ENCODE measurements at regions not wholly inside any gene's neighbourhood (a gene's known extent, or its start where the extent isn't known, plus 50 kb on each side); places are given as distances from the start of the nearest gene placed in this dataset.
"Not testable (repeated sequence)": the region's sequence is repeated elsewhere in the genome, so short reads cannot be mapped to it uniquely, and the experiment has no call there.

GRCh38 chrX:144075432-144075831 lies 191.6 kb downstream of the UBE2NL start:
- DNase-seq (ENCODE audit: extremely low read depth in 1 of 4, low spot score in 3 of 4) (no peak), ATAC-seq (no peak), FAIRE-seq (no peak)
- Histone ChIP-seq H2AFZ (ENCODE audit: low read depth, low read length) (no peak overlapping the region), H3K4me3 (no peak overlapping the region), H3K4me1 (replicated peaks in 1 of 2; ENCODE audit: control insufficient read depth in 2 of 2, insufficient read depth in 2 of 2, low read length in 2 of 2) (no peaks in the 10 kb centered on the region), H3K9me1 (ENCODE audit: control insufficient read depth, insufficient read depth, low read length) (no peaks in the 10 kb centered on the region), H4K20me1 (replicated peaks; ENCODE audit: control insufficient read depth, insufficient read depth, low read length) (no peaks in the 10 kb centered on the region), H3K36me3 (ENCODE audit: control insufficient read depth, insufficient read depth, low read length) (no peaks in the 10 kb centered on the region), H3K4me2 (ENCODE audit: insufficient read depth, low read length) (no peak overlapping the region), H3K79me2 (ENCODE audit: control insufficient read depth, insufficient read depth, low read length) (no peaks in the 10 kb centered on the region), H3K27ac (ENCODE audit: extremely low read depth, low read depth, low read length) (no peak overlapping the region), H3K9me3 (replicated peaks; ENCODE audit: control insufficient read depth, insufficient read depth, low read depth, low read length) (no peaks in the 10 kb centered on the region), H3K9ac (ENCODE audit: insufficient read depth in 1 of 2, low read depth in 2 of 2, low read length in 2 of 2) (no peak overlapping the region), H3K27me3 (ENCODE audit: control insufficient read depth in 2 of 2, insufficient read depth in 2 of 2, low read length in 2 of 2) (no peaks in the 10 kb centered on the region)
- CTCF ChIA-PET (ENCODE audit: low intra/inter-chr PET ratio) = no interaction called here
- TF ChIP-seq PHF8 (IDR thresholded peaks at IDR 0.05; ENCODE audit: borderline replicate concordance, low read length) (no peak), MAFG (tag; conservative IDR thresholded peaks at IDR 0.05) (no peak), ZFX (CRISPR knock-in tag; IDR thresholded peaks at IDR 0.05) (no peak), GATAD2A (IDR thresholded peaks at IDR 0.05) (no peak), FOXJ3 (CRISPR knock-in tag; IDR thresholded peaks at IDR 0.05) (no peak), DLX4 (CRISPR knock-in tag; IDR thresholded peaks at IDR 0.05) (no peak), ARHGAP35 (IDR thresholded peaks at IDR 0.05; ENCODE audit: partially characterized antibody) (no peak), PATZ1 (CRISPR knock-in tag; IDR thresholded peaks at IDR 0.05; ENCODE audit: borderline replicate concordance) (no peak), YBX1 (IDR thresholded peaks at IDR 0.05) (no peak), CTBP1 (IDR thresholded peaks at IDR 0.05; ENCODE audit: borderline replicate concordance) (no peak), TAF7 (tag; IDR thresholded peaks at IDR 0.05) (no peak), PHB (CRISPR knock-in tag; IDR thresholded peaks at IDR 0.05) (no peak), POLR3G (IDR thresholded peaks at IDR 0.05; ENCODE audit: extremely low read depth, insufficient read length, insufficient replicate concordance) (no peak), ZEB2 (IDR thresholded peaks at IDR 0.05) (no peak), RBM39 (optimal IDR thresholded peaks at IDR 0.05; ENCODE audit: low read depth, low read length) (no peak), LCOR (CRISPR knock-in tag; IDR thresholded peaks at IDR 0.05) (no peak), ZNF717 (CRISPR knock-in tag; IDR thresholded peaks at IDR 0.05) (no peak)
- BruUV-seq (replicated peaks) = no TSS peak
- POLR2A ChIA-PET = no interaction called here
- in situ Hi-C loops (cut with MboI) = no loop called here
- intact Hi-C loops (cut with micrococcal nuclease) = no loop called here
- 0% methylated on average over 1 of the region's 1 CpG for WGBS (ENCODE audit: insufficient coverage, low coverage, missing lambda C conversion rate)

- H3K79me2 ChIP-seq (ENCODE audit: control insufficient read depth, insufficient read depth, low read length); BruUV-seq (replicated peaks); H3K36me3 ChIP-seq (ENCODE audit: control insufficient read depth, insufficient read depth, low read length); DNase-seq (ENCODE audit: extremely low read depth in 1 of 4, low spot score in 3 of 4); in situ Hi-C loops (cut with MboI); intact Hi-C loops (cut with micrococcal nuclease); H3K4me1 ChIP-seq (replicated peaks in 1 of 2; ENCODE audit: control insufficient read depth in 2 of 2, insufficient read depth in 2 of 2, low read length in 2 of 2); H3K27ac ChIP-seq (ENCODE audit: extremely low read depth, low read depth, low read length); ATAC-seq; H3K9me3 ChIP-seq (replicated peaks; ENCODE audit: control insufficient read depth, insufficient read depth, low read depth, low read length); H3K9ac ChIP-seq (ENCODE audit: insufficient read depth in 1 of 2, low read depth in 2 of 2, low read length in 2 of 2); H4K20me1 ChIP-seq (replicated peaks; ENCODE audit: control insufficient read depth, insufficient read depth, low read length); H3K27me3 ChIP-seq (ENCODE audit: control insufficient read depth in 2 of 2, insufficient read depth in 2 of 2, low read length in 2 of 2); H3K4me3 ChIP-seq; FAIRE-seq; H2AFZ ChIP-seq (ENCODE audit: low read depth, low read length); H3K9me1 ChIP-seq (ENCODE audit: control insufficient read depth, insufficient read depth, low read length); H3K4me2 ChIP-seq (ENCODE audit: insufficient read depth, low read length); POLR2A ChIA-PET; CTCF ChIA-PET (ENCODE audit: low intra/inter-chr PET ratio): not testable (repeated sequence)
- WGBS (ENCODE audit: insufficient coverage, low coverage, missing lambda C conversion rate) = 0% methylated on average over 2 of the region's 5 CpGs
These were observed 198.4 kb downstream of the UBE2NL start for GRCh38 chrX:144082237-144082636.
